HEK293T (cell line): ENCODE measurements at regions not wholly inside any gene's neighbourhood (a gene's known extent, or its start where the extent isn't known, plus 50 kb on each side); places are given as distances from the start of the nearest gene placed in this dataset.

Source experiments
- CTCF ChIA-PET: fragments of 350-600 bp; formaldehyde crosslinking; extraction: SDS; loops from one replicate; lab custom pipeline; 2021; ENCODE audit warnings: antibody characterized with exemption, inconsistent platforms; lab: Yijun Ruan, JAX
- POLR2A ChIA-PET: fragments of 350-600 bp; formaldehyde crosslinking; extraction: SDS; loops from one replicate; lab custom pipeline; 2020; ENCODE audit warnings: antibody characterized with exemption, inconsistent platforms; lab: Yijun Ruan, JAX
- DNase-seq: peaks from one replicate; pipeline ENCODE4 v3.0.0; 2012; ENCODE audit warnings: mixed read lengths; ENCODE audit errors: extremely low spot score
- ARNT ChIP-seq: fragments of 450-650 bp; IDR thresholded peaks from 2 replicates; pipeline ENCODE4 v1.6.1; 2017; ENCODE audit warnings: mild to moderate bottlenecking
- BHLHE40 ChIP-seq: fragments of 450-650 bp; IDR thresholded peaks from 2 replicates; pipeline ENCODE4 v1.6.1; 2016; ENCODE audit warnings: mild to moderate bottlenecking, moderate library complexity, borderline replicate concordance
- CTBP1 ChIP-seq: fragments of 450-650 bp; IDR thresholded peaks from 2 replicates; pipeline ENCODE4 v1.6.1; 2016; ENCODE audit warnings: borderline replicate concordance
- ELF4 ChIP-seq: fragments of 450-650 bp; IDR thresholded peaks from 2 replicates; pipeline ENCODE4 v1.6.1; 2017; ENCODE audit warnings: antibody characterized with exemption
- FOXA1 ChIP-seq: fragments of 450-650 bp; IDR thresholded peaks from 2 replicates; pipeline ENCODE4 v1.6.1; 2016; ENCODE audit warnings: mild to moderate bottlenecking
- FOXK2 ChIP-seq: fragments of 450-650 bp; IDR thresholded peaks from 2 replicates; pipeline ENCODE4 v1.6.1; 2016; ENCODE audit warnings: mild to moderate bottlenecking
- FOXM1 ChIP-seq: fragments of 450-650 bp; IDR thresholded peaks from 2 replicates; pipeline ENCODE4 v1.6.1; 2017; ENCODE audit warnings: mild to moderate bottlenecking, borderline replicate concordance
- HDGF ChIP-seq: fragments of 450-650 bp; IDR thresholded peaks from 2 replicates; pipeline ENCODE4 v1.6.1; 2017; ENCODE audit warnings: antibody characterized with exemption, borderline replicate concordance
- L3MBTL2 ChIP-seq: fragments of 450-650 bp; conservative IDR thresholded peaks from 2 replicates; pipeline ENCODE4 v1.6.1; 2016; ENCODE audit warnings: mild to moderate bottlenecking
- LEF1 ChIP-seq: fragments of 450-650 bp; IDR thresholded peaks from 2 replicates; pipeline ENCODE4 v1.6.1; 2017; ENCODE audit warnings: mild to moderate bottlenecking, borderline replicate concordance
- NFRKB ChIP-seq: fragments of 450-650 bp; IDR thresholded peaks from 2 replicates; pipeline ENCODE4 v1.6.1; 2016; ENCODE audit warnings: mild to moderate bottlenecking, moderate library complexity
- SP1 ChIP-seq: fragments of 450-650 bp; IDR thresholded peaks from 2 replicates; pipeline ENCODE4 v1.6.1; 2017
- SUZ12 ChIP-seq: fragments of 450-650 bp; IDR thresholded peaks from 2 replicates; pipeline ENCODE4 v1.6.1; 2016; ENCODE audit warnings: mild to moderate bottlenecking
- TARDBP ChIP-seq: fragments of 450-650 bp; IDR thresholded peaks from 2 replicates; pipeline ENCODE4 v1.6.1; 2016
- ZNF384 ChIP-seq: fragments of 450-650 bp; IDR thresholded peaks from 2 replicates; pipeline ENCODE4 v1.6.1; 2016
- TF ChIP-seq, protein P1 (sequence below): fragments of 450-650 bp; IDR thresholded peaks from 2 replicates; pipeline ENCODE4 v1.6.1; 2016

DNA sequence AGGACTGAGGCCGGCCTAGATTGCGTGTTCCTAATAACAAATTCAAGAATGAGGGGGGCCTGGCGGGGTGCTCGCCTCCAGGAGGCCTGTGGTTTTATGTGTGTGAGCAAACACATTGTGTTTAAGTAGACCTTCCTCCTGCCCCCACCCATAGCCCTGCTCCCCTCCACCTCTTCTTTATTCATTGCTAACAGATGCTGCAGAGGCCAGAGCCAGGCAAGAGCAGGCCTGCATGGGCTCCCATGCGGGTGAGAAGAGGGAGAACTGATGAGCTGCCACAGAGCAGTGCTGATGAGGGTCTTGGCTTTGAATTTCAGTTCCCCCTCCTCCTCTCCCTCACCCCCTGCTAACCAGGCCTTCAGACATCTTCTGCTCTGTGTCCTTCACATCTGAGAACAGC, 154.6 kb downstream of the OSR1 start:
- no peak for TF ChIP-seq ARNT
- no peak for TF ChIP-seq HDGF
- TF ChIP-seq TARDBP = no peak
- no peak for TF ChIP-seq ZNF384
- TF ChIP-seq L3MBTL2 = no peak
- TF ChIP-seq CTBP1 = no peak
- TF ChIP-seq, protein P1, sequence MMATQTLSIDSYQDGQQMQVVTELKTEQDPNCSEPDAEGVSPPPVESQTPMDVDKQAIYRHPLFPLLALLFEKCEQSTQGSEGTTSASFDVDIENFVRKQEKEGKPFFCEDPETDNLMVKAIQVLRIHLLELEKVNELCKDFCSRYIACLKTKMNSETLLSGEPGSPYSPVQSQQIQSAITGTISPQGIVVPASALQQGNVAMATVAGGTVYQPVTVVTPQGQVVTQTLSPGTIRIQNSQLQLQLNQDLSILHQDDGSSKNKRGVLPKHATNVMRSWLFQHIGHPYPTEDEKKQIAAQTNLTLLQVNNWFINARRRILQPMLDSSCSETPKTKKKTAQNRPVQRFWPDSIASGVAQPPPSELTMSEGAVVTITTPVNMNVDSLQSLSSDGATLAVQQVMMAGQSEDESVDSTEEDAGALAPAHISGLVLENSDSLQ = no peak
- no peak for DNase-seq
- CTCF ChIA-PET = no interaction called here
- POLR2A ChIA-PET = no interaction called here

GRCh38 chr2:19201911-19202462, 156.4 kb downstream of the OSR1 start:
- CTCF ChIA-PET = no interaction called here
- POLR2A ChIA-PET = no interaction called here
- DNase-seq = no peak
- TF ChIP-seq FOXK2 = no peak
- TF ChIP-seq ARNT = no peak
- TF ChIP-seq BHLHE40 = no peak
- no peak for TF ChIP-seq SP1
- TF ChIP-seq, protein P1 = no peak
- TF ChIP-seq CTBP1 = no peak
- no peak for TF ChIP-seq ELF4
- TF ChIP-seq TARDBP = no peak
- no peak for TF ChIP-seq ZNF384
- TF ChIP-seq FOXA1 = no peak
- no peak for TF ChIP-seq NFRKB
- TF ChIP-seq HDGF = no peak
- no peak for TF ChIP-seq FOXM1
- TF ChIP-seq SUZ12 = no peak

- ChIA-PET POLR2A (no interaction called here), CTCF (no interaction called here)
- DNase-seq = no peak
- no peak for TF ChIP-seq FOXA1
- no peak for TF ChIP-seq SP1
- TF ChIP-seq, protein P1 = no peak
- TF ChIP-seq ZNF384 = no peak
- TF ChIP-seq HDGF = no peak
- TF ChIP-seq FOXM1 = no peak
- TF ChIP-seq NFRKB = no peak
- no peak for TF ChIP-seq ELF4
- no peak for TF ChIP-seq ARNT
- no peak for TF ChIP-seq BHLHE40
- TF ChIP-seq TARDBP = no peak
- TF ChIP-seq LEF1 = no peak
These were observed 160.0 kb downstream of the OSR1 start for GRCh38 chr2:19198381-19198780.

DNA sequence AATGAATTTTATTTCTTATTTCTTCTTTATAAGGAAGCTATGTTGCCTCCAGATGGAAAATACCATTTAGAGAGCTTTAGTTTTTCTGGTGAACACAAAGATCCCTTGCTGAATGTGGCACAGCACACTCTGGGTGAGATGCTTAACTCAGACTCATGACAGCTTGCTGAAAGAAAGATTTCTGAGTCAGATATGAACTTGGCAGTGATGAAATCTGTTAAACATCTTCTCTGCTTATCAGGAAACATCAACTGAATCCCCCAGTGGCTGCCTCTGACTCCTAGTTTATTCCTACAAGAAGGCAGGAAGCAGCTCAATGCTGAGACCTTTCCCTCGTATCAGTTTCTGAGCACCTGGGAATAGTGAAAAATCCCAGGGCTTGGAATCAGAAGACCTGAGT, 162.8 kb downstream of the OSR1 start:
- no peak for DNase-seq
- TF ChIP-seq TARDBP (no peak), HDGF (no peak), ELF4 (no peak), LEF1 (no peak), FOXM1 (no peak), SUZ12 (no peak)
- POLR2A ChIA-PET = no interaction called here
- CTCF ChIA-PET = no interaction called here

GRCh38 chr2:19189391-19189790, 169.0 kb downstream of the OSR1 start:
- DNase-seq = no peak
- TF ChIP-seq TARDBP = no peak
- no peak for TF ChIP-seq FOXA1
- POLR2A ChIA-PET = no interaction called here
- CTCF ChIA-PET = no interaction called here

DNA sequence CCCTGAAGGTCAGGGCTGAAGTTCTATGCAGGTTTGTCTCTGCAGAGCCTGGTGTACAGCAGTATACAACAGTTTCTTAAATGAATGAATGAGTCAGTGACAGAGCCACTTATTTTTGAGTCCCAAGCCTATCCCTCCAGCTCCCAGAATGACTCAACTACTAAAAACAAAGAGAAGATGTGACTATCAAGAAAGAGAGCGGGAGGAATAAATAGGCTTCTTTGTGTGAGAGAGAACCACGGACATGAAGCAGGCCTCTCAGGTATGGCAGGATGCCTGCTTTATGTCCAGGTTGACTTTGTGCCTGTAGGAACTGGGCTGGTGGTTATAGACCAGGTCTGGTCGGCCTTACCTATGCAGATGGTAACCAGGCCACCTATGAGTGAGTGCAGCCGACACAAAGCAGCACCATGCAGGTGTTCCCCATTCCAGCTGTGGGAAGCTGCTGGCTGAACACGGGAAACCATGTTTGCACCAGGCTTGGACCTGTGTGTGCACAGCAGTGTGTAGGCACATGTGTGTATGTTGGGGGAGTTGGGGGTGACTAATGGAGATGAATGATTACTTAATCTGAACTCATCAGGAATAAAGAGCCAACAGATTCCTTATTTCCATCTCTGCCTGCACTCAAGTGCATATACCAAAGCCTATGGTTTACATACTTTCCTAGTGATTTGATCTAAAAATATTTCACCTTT, 171.0 kb downstream of the OSR1 start:
- DNase-seq = no peak

More for the DNA sequence above, 171.0 kb downstream of the OSR1 start:
- CTCF ChIA-PET = no interaction called here
- TF ChIP-seq LEF1 (no peak), TARDBP (no peak), CTBP1 (no peak), FOXM1 (no peak), FOXA1 (no peak), NFRKB (no peak), L3MBTL2 (no peak), FOXK2 (no peak), BHLHE40 (no peak), ARNT (no peak), SP1 (no peak), SUZ12 (no peak), HDGF (no peak), ZNF384 (no peak), ELF4 (no peak)
- TF ChIP-seq, protein P1 = no peak
- POLR2A ChIA-PET = no interaction called here
